ENCODE measurements at regions not wholly inside any gene's neighbourhood (a gene's known extent, or its start where the extent isn't known, plus 50 kb on each side); places are given as distances from the start of the nearest gene placed in this dataset.

DNA sequence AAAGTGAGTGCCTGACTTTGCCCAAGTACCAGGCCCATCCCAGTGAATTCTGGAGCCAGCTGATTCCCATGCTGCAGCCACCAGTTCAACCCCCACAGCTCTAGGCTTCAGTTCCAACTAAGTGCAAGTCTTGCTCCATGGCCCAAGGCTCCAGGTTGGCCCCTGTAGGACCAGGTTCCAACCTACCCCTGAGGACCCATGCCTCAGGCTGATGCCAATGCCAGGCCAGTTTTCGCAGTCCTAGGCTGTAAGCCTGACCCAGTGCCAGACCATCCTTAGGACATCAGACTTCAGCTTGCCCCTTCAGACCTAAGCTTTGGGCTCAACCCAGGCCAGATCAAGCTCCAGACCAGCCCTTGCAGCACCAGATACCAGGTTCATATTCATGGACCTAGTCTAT lies 352.6 kb downstream of the FSCB start:
- TF ChIP-seq EZH2 (IDR thresholded peaks at IDR 0.05; ENCODE audit: borderline replicate concordance, insufficient read depth, low read depth, low read length, poor library complexity, severe bottlenecking), result no peak
- TF ChIP-seq, protein P1, sequence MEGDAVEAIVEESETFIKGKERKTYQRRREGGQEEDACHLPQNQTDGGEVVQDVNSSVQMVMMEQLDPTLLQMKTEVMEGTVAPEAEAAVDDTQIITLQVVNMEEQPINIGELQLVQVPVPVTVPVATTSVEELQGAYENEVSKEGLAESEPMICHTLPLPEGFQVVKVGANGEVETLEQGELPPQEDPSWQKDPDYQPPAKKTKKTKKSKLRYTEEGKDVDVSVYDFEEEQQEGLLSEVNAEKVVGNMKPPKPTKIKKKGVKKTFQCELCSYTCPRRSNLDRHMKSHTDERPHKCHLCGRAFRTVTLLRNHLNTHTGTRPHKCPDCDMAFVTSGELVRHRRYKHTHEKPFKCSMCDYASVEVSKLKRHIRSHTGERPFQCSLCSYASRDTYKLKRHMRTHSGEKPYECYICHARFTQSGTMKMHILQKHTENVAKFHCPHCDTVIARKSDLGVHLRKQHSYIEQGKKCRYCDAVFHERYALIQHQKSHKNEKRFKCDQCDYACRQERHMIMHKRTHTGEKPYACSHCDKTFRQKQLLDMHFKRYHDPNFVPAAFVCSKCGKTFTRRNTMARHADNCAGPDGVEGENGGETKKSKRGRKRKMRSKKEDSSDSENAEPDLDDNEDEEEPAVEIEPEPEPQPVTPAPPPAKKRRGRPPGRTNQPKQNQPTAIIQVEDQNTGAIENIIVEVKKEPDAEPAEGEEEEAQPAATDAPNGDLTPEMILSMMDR (IDR thresholded peaks at IDR 0.05), result no peak

All from B cell (primary cell).